Globus pallidus (tissue), 1 donor: ENCODE measurements at regions not wholly inside any gene's neighbourhood (a gene's known extent, or its start where the extent isn't known, plus 50 kb on each side); places are given as distances from the start of the nearest gene placed in this dataset.
A peak's percentile ranks its signal among the peaks of the same experiment; 100 is the strongest.
"Not testable (repeated sequence)": the region's sequence is repeated elsewhere in the genome, so short reads cannot be mapped to it uniquely, and the experiment has no call there.

Experiments
- DNase-seq: peaks from one replicate; pipeline ENCODE4 v3.0.0-alpha.2; 2015; ENCODE audit warnings: low spot score

DNA sequence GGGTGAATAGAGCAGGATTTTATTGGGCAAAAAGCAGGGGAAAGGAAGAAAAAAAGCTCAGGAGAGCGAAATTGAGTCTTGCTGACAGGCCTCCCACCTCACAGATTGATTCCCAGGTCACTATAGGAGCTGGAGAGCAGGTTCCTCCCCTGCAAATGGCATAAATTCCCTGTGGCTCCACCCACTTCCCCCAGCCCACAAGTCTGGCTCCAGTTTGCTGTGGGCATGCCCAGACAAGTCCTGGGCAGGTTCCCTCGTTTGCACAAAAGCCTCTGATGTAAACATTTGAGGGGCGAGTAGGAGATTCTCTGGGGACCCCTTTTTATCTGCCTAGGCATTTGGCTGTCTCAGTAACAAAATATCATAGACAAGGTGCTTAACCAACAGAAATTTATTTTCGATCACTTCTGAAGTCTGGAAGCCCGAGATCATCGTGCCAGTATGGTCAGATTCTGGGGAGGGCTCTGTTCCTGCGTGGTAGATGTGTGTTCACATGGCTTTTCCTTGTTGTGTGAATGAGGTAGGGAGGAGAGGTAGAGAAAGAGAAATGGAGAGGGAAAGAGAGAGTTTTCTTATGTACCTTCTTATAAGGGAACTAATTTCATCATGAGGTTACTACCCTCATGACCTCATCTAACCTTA is 614.5 kb downstream of the MAT2B start:
- DNase-seq, result no peak

- DNase-seq, result no peak
Measured at GRCh38 chr5:164127527-164127926, 622.1 kb downstream of the MAT2B start.

GRCh38 chr5:164132358-164132757 is 626.9 kb downstream of the MAT2B start:
- no peak for DNase-seq

DNA sequence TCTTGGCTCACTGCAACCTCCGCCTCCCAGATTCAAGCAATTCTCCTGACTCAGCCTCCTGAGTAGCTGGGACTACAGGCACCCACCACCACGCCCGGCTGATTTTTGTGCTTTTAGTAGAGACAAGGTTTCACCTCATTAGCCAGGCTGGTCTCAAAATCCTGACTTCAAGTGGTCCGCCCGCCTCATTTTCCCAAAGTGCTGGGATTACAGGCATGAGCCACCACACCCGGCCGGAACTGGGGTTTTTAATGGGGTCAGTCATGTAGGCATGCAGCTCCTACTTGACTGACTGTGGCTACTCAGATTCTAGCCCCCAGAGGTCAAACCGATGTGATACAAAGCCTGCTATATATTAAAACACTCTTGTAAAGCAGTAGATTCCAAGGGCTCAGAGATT is 631.7 kb downstream of the MAT2B start:
- DNase-seq, result no peak

GRCh38 chr5:164139423-164139822 is 634.0 kb downstream of the MAT2B start:
- no peak for DNase-seq

DNA sequence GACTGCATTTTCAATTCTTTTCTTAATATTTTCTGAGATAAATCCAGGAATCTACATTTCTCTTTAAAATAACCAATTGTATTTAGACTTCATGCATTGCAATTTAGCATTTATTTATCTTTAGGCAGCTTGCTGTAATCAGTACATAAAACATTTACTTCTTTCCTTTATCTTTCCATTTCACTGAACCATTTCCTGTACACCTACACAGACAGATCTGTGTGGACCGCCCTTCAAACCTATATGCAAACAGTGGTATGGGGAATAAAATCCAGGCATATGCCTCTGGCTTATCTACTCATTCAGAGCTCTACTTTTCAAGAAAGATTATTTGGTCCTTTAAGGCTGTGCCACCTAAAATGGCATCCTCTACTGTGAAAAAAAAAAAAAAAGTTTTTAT is 640.0 kb downstream of the MAT2B start:
- no peak for DNase-seq

- DNase-seq, result no peak
Measured at GRCh38 chr5:164146223-164146622, 640.8 kb downstream of the MAT2B start.

DNA sequence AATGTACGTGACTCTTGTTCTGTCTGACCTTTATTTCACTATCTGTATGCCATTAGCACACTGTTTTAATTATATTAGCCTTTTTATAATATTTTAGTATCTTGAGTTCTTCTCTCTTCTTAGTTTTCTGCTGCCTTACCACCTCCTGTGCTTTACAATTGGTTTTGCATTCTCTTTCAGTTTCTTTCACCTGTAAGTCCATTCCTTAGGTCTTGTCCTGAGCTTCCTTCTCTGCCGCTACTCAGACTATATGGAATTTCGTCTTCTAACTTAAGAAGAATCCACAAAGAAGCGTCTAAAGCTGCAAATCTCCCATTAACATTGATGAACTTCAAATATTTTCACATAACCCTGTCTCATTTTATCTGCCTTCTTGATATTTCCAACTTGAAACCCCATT is 642.9 kb downstream of the MAT2B start:
- DNase-seq, result no peak

DNA sequence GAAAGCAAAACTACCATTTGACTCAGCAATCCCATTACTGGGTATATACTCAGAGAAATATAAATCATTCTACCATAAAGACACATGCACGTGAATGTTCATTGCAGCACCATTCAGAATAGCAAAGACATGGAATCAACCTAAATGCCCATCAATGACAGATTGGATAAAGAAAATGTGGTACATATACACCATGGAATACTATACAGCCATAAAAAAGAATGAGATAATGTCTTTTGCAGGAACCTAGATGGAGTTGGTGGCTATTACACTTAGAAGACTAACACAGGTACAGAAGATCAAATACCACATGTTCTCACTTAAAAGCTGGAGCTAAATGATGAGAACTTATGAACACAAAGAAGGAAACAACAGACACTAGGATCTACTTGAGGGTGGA is 647.1 kb downstream of the MAT2B start:
- DNase-seq, result not testable (repeated sequence)

- no peak for DNase-seq
Measured at GRCh38 chr5:164153469-164154172, 648.2 kb downstream of the MAT2B start.

DNA sequence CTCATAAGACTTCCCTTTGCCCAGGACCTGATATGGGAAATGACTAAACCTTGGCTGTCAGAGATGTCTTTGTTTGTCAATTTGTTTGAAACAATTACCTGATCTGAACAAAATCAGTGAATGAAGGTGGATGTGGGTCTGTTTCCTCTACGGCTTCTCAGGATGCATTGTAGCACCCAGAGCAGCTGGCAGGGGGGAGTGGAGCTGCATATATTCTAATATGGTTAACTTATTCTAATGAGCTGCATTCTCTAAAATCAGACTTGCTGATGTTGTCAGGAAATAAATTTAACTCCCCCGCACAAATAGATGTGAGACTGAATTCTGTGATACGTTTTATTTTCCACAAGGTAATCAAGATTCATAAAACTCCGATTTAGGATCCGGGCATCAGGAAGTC is 665.4 kb downstream of the MAT2B start:
- DNase-seq, result no peak

DNA sequence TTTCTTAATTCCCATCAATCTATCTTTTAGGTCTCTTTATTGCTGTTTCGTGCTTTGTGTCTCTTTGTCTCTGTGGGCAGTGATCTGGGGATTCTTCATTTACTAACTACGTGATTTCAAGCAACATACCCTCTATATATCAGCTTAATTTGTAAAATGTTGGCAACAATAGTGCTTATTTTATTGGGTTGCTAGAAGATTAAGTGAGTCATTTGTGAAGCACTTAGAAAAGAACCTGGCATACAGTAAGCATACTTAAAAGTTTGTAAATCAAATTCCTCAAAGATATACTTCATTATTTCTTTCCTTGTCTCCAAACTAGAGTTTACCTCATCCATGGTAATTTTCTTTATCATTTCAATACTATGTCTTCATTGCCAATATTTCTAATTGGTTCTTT is 669.7 kb downstream of the MAT2B start:
- DNase-seq, result no peak

GRCh38 chr5:164179406-164179805 is 674.0 kb downstream of the MAT2B start:
- no peak for DNase-seq

- DNase-seq, result no peak
Measured at GRCh38 chr5:164181604-164182003, 676.2 kb downstream of the MAT2B start.

DNA sequence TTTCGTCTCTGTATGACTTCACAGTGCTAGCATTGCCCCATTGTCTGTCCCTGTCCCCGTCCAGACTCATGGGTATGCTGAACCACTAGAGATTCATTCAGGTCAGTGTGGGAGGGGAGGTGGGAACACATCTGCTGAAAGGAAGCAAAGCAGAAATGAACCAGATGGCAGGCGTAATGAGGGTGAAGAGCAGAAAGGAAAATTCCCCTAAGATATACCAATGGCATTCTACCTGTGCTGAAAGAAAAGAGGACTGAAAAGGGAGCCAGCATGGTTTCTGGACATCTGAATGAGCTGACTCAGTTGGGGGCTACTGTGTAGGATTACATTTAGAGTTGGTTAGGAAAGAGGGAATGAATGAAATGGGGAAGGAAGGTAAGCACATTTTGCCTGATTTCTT is 678.7 kb downstream of the MAT2B start:
- no peak for DNase-seq

GRCh38 chr5:164185000-164185399 is 679.6 kb downstream of the MAT2B start:
- no peak for DNase-seq

GRCh38 chr5:164186550-164186949 is 681.1 kb downstream of the MAT2B start:
- no peak for DNase-seq

- no peak for DNase-seq
Measured at GRCh38 chr5:164187785-164188184, 682.4 kb downstream of the MAT2B start.

DNA sequence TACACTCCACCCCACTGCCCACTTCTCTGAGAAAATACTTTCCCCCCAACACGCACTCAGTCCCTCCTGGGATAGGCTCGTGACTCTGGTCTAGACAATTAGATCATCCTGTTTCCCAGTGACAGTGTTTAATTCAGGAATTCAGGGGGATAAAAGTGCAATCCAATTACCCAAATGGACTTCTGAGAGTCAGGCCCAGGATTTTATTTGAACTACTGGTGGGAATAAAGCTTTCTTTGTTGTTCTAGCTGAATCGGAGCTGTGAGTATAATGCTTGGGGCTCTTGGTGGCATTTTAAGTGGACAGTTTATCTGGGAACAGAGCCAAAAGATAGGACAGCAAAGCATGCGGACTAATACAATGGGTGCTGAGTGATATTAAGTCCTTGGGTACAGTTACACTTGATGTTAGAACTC is 683.3 kb downstream of the MAT2B start:
- peak; percentile 10 for DNase-seq

GRCh38 chr5:164191240-164191639 is 685.8 kb downstream of the MAT2B start:
- no peak for DNase-seq

- no peak for DNase-seq
Measured at GRCh38 chr5:164202338-164202737, 696.9 kb downstream of the MAT2B start.

GRCh38 chr5:164203581-164204225 is 698.3 kb downstream of the MAT2B start:
- no peak for DNase-seq

DNA sequence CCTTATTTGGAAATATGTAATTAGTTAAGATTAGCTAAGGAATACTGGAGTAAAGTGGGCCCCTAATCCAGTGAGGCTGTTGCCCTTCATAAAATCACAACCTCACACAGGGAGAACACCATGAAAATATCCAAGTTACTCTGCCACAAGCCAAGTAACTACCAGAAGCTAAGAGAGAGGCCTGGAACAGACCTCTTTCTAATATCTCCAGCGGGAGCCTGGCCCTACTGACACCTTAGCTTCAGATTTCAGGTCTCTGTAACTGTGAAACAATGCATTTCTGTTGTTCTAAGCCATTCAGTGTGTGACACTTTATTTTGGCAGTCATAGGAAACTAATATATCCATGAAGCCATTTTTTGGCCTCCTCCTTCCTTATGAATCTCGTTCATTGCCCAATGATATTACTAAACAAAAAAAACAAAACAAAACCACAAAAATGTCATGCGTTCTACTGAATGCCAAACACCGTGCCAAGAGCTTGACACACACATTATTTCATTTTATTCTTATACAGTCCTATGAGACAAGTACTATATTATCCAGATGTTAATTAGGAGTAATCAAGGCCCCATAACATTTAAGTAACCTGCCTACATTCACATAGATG is 699.0 kb downstream of the MAT2B start:
- no peak for DNase-seq
